ENCODE measurements at regions not wholly inside any gene's neighbourhood (a gene's known extent, or its start where the extent isn't known, plus 50 kb on each side); places are given as distances from the start of the nearest gene placed in this dataset.

DNA sequence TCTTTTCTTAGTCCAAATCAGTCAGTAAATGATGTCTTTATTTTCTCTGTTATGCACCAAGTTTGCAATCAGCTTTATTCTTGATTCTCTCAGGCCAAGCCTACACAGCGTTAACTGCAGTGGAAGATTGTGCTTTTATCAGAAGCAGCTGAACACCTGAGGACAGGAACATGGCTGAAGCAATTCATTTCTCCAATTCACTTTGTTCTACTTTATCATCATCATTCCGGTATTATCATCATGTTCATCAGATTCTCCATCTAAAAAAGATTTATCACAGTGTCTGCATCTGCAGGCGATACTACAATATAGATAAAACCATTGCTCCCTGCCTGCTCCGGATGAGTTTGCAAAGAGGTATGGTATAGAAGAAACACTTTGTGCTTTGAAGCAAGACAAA, 68.1 kb upstream of the STMND1 start:
- H3K36me3 ChIP-seq: no peaks in the 10 kb centered on the region
- no peak for TF ChIP-seq POLR2AphosphoS5 (IDR thresholded peaks at IDR 0.05)
- no peak for TF ChIP-seq POLR2A (IDR thresholded peaks at IDR 0.05)
- TF ChIP-seq, protein P1, sequence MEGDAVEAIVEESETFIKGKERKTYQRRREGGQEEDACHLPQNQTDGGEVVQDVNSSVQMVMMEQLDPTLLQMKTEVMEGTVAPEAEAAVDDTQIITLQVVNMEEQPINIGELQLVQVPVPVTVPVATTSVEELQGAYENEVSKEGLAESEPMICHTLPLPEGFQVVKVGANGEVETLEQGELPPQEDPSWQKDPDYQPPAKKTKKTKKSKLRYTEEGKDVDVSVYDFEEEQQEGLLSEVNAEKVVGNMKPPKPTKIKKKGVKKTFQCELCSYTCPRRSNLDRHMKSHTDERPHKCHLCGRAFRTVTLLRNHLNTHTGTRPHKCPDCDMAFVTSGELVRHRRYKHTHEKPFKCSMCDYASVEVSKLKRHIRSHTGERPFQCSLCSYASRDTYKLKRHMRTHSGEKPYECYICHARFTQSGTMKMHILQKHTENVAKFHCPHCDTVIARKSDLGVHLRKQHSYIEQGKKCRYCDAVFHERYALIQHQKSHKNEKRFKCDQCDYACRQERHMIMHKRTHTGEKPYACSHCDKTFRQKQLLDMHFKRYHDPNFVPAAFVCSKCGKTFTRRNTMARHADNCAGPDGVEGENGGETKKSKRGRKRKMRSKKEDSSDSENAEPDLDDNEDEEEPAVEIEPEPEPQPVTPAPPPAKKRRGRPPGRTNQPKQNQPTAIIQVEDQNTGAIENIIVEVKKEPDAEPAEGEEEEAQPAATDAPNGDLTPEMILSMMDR (IDR thresholded peaks at IDR 0.05 in 8 of 11, conservative IDR thresholded peaks at IDR 0.05 in 3 of 11): no peak
- H3K4me3 ChIP-seq: no peak overlapping the region
- no peak for DNase-seq
- H3K4me1 ChIP-seq: no peaks in the 10 kb centered on the region
- H3K27ac ChIP-seq: peak overlapping the region in 4 of 8 donors; percentile 36 to 61 (median 46)
- peaks cover 0 to 2% (median 0%) of the 10 kb centered on the region in 8 donors for H3K9me3 ChIP-seq
- H3K27me3 ChIP-seq (replicated peaks in 1 of 7): no peaks in the 10 kb centered on the region
- intact Hi-C loops (cut with DNase I; ENCODE audit: low total_unique reads): no loop called here
- WGBS, 5 donors: 60 to 94% (median 89%) methylated on average over 4 of the region's 4 CpGs

DNA sequence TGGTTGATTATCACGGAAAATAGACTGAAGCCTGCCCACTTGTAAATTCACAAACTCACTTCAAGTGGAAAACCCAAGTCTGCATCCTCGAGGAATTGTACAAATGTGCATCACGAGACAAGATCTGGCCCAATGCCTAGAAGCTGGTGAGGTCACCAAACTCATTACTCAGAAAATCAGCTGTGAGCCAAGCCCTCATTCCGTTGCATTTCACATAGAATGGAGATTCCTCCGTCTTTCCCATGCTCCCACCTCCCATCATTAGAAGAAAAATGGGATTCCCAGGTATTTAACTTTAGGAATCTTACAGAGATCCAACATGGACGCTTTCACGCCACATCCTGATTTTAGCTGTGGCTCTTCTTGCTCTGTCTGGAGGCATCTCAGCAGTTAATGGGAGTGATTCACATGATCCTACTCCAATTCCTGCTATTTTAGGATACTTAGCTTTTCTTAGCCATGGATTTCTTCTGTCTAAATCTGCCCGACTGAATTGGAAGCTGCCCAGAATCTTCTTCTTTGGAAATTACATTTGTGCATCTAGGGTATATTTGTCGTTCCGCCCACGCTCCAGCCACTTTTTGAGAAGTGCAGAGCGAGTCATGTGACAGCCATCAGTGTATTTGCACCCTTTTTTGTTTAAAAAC, 68.7 kb upstream of the STMND1 start:
- TF ChIP-seq POLR2AphosphoS5 (IDR thresholded peaks at IDR 0.05) (peak in 1 of 3 donors; percentile 6), POLR2A (IDR thresholded peaks at IDR 0.05) (no peak)
- TF ChIP-seq, protein P1 (IDR thresholded peaks at IDR 0.05 in 8 of 11, conservative IDR thresholded peaks at IDR 0.05 in 3 of 11): no peak
- intact Hi-C loops (cut with DNase I; ENCODE audit: low total_unique reads): no loop called here
- Histone ChIP-seq H3K27me3 (replicated peaks in 1 of 7) (no peaks in the 10 kb centered on the region), H3K9me3 (peaks cover 0 to 2% (median 0%) of the 10 kb centered on the region in 8 donors), H3K36me3 (no peaks in the 10 kb centered on the region), H3K4me3 (peak overlapping the region in 1 of 8 donors; percentile 8), H3K4me1 (no peaks in the 10 kb centered on the region), H3K27ac (peak overlapping the region in 7 of 8 donors; percentile 36 to 64 (median 54))
- DNase-seq: no peak
- 59 to 77% (median 70%) methylated on average over 12 of the region's 12 CpGs for WGBS, 5 donors

DNA sequence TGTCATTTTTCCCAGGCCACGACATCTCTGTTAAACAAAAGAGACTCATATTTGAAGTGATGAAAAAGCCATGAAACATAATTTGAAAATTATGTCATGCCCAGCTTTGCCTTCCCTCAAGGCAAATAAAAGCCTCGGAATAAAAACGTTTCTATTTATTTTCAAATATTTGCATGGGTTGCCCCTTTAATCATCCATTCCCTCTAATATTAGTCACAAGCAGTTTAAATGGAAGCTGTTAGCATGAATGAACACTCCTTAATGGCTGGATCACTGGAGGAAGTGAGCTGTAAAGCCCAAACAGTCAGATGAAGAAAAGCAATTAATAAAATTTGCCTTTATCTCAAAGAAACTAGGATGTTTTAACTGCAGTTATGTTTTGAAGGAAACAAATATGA, 69.3 kb upstream of the STMND1 start:
- H3K27me3 ChIP-seq (replicated peaks in 1 of 7): no peaks in the 10 kb centered on the region
- TF ChIP-seq POLR2AphosphoS5 (IDR thresholded peaks at IDR 0.05): no peak
- TF ChIP-seq, protein P1 (IDR thresholded peaks at IDR 0.05 in 8 of 11, conservative IDR thresholded peaks at IDR 0.05 in 3 of 11): no peak
- no peak for TF ChIP-seq POLR2A (IDR thresholded peaks at IDR 0.05)
- H3K4me1 ChIP-seq: no peaks in the 10 kb centered on the region
- peak overlapping the region in 7 of 8 donors; percentile 36 to 64 (median 54) for H3K27ac ChIP-seq
- intact Hi-C loops (cut with DNase I; ENCODE audit: low total_unique reads): no loop called here
- no peak for DNase-seq
- WGBS, 5 donors: 65 to 83% (median 73%) methylated on average over 3 of the region's 3 CpGs
- H3K4me3 ChIP-seq: no peak overlapping the region
- H3K9me3 ChIP-seq: no peaks in the 10 kb centered on the region
- H3K36me3 ChIP-seq: no peaks in the 10 kb centered on the region

DNA sequence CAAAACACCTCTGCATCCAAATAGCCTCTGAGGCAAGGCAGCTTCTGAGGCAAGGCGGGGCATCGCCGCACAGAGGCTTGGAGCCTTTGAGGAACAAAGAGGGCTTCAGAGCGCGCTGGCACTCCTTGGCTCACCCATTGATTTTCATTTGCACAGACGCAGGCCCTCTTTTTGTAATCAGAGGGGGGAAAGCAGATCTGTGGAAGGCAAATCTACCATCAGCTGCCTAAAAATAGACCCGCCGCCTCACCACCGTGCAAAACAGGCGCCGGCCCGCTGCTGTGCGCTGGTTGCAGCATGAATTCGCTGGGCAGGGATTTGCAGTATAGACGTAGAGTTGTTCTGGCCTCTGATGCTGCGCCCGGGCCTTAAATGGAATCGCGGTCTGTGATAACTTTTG, 69.9 kb upstream of the STMND1 start:
- 91 to 95% (median 93%) methylated on average over 19 of the region's 19 CpGs for WGBS, 5 donors
- H3K4me3 ChIP-seq: no peak overlapping the region
- peak overlapping the region in 3 of 8 donors; percentile 54 to 64 (median 61) for H3K27ac ChIP-seq
- no peaks in the 10 kb centered on the region for H3K36me3 ChIP-seq
- TF ChIP-seq POLR2AphosphoS5 (IDR thresholded peaks at IDR 0.05): no peak
- TF ChIP-seq, protein P1 (IDR thresholded peaks at IDR 0.05 in 8 of 11, conservative IDR thresholded peaks at IDR 0.05 in 3 of 11): no peak
- TF ChIP-seq POLR2A (IDR thresholded peaks at IDR 0.05): no peak
- no peaks in the 10 kb centered on the region for H3K9me3 ChIP-seq
- H3K4me1 ChIP-seq: no peaks in the 10 kb centered on the region
- no peaks in the 10 kb centered on the region for H3K27me3 ChIP-seq (replicated peaks in 1 of 7)
- DNase-seq: no peak
- intact Hi-C loops (cut with DNase I; ENCODE audit: low total_unique reads): no loop called here
